ENCODE measurements at regions not wholly inside any gene's neighbourhood (a gene's known extent, or its start where the extent isn't known, plus 50 kb on each side); places are given as distances from the start of the nearest gene placed in this dataset.

DNA sequence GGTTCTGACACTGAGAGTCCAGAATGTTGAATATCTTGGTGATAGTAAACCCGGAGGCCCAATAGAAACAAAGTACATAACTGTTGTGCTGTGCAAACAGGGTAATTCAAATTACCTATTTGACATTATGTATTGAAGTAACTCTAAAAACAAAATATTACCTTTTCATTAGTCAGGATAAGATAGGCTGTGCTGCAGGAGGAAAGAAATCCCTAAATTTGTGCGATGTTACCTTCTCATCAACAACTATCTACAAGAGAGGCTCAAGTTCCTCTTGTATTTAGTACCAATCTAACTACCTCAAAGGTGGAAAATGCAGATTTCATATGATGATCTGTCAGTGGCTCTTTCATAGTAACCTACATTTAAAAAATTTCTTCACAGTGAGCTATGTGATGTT, 367.2 kb downstream of the ZFHX3 start:
- TF ChIP-seq CTCF (IDR thresholded peaks at IDR 0.05 in 8 of 11, conservative IDR thresholded peaks at IDR 0.05 in 3 of 11) (no peak), POLR2A (IDR thresholded peaks at IDR 0.05) (no peak), POLR2AphosphoS5 (IDR thresholded peaks at IDR 0.05) (no peak)
